GM20000 (cell line): ENCODE measurements at regions not wholly inside any gene's neighbourhood (a gene's known extent, or its start where the extent isn't known, plus 50 kb on each side); places are given as distances from the start of the nearest gene placed in this dataset.

ENCODE experiments used
- DNase-seq: peaks from one replicate; pipeline ENCODE4 v3.0.0; 2012; ENCODE audit warnings: low spot score
- CTCF ChIP-seq: IDR thresholded peaks from 2 replicates; pipeline ENCODE4 v1.5.1; 2012; ENCODE audit warnings: mild to moderate bottlenecking, control low read depth; ENCODE audit errors: extremely low read depth, missing control alignments

DNA sequence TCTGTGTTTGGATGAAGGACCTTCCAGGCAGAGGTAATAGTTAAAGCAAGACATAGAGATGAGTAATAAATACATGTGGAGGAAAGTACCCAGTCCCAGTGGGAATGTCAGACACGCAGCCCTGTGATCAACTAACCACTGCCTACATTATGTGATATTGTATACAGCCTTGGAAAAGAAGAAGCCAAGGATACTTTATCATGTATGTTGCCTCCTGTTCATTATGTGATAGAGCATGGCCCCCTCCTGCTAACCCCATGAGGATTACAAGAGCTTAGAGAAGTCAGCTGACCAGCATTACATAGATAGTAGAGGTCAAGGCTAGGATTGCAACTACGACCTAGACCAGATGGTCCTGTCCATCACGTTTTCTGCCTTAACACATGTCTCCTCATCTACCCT, 497.0 kb upstream of the TNC start:
- DNase-seq = no peak
- no peak for TF ChIP-seq CTCF

DNA sequence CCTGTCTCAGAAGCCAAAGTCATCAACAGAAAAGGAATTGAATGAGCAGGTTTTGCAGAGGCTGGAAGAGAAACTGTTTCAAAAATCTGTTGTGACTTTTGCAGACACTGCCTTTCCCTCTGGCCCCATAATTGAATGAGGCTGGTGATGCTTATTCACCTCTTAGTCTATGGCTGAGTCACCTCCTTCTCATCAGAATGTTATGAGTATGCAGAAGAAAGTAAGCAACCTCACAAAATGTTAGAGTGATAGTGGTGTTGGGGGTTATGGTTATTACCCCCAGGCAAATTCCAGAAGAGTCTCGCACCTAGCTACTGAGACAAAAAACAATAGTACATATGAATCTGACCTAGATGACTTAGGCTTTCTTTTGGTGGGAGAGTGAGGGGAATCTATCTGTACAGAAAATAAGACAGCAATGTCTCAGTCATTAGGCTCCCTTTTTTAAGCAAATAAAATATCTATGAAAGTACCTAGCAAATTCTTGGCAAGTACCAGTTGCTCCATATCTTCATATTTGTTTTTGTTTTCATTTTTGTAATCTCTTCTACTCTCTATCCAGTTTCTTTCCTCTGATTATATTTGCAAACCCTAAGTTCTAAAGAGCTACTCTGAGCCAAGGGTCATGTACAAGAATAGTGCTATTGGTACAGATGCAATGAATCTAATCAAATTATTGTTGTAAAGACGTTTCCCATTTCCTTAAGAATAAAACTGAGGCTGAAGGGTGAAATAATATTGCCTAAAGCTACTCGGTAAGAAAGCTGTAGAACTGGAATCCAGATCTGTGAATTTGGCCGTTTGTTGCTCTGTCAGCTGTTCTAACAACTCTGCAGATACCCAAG, 498.1 kb upstream of the TNC start:
- DNase-seq = no peak
- TF ChIP-seq CTCF = no peak

DNA sequence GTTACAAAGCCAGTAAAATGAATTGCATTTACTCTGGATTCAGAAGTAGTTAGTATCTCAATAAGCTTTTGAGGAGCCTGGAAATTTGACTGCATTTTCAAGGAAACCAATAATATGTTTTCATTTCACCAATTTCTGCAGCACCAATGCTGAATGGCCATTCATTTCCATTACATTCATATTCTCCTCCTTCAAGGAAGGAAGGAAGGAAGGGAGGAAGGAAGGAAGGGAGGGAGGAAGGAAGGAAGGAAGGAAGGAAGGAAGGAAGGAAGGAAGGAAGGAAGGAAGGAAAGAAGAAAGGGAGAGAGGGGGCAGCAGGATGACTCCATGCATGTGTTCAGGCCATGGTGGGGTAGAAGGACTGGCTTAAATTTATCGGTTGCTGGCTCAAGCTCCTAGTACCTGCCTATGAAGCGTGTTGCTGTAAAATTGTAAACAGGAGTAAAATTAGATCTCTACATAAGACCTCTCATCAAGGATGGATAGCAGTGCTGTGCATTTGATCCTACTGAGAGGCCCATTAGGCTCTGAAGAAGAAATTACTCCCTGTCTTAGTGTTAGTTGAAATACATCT, 498.8 kb upstream of the TNC start:
- no peak for TF ChIP-seq CTCF
- DNase-seq = no peak

GRCh38 chr9:115625251-115625650, 507.3 kb upstream of the TNC start:
- no peak for TF ChIP-seq CTCF
- no peak for DNase-seq

GRCh38 chr9:115625954-115626353, 508.0 kb upstream of the TNC start:
- no peak for DNase-seq
- TF ChIP-seq CTCF = no peak

- TF ChIP-seq CTCF = no peak
- no peak for DNase-seq
Measured at GRCh38 chr9:115627511-115627910, 509.6 kb upstream of the TNC start.

DNA sequence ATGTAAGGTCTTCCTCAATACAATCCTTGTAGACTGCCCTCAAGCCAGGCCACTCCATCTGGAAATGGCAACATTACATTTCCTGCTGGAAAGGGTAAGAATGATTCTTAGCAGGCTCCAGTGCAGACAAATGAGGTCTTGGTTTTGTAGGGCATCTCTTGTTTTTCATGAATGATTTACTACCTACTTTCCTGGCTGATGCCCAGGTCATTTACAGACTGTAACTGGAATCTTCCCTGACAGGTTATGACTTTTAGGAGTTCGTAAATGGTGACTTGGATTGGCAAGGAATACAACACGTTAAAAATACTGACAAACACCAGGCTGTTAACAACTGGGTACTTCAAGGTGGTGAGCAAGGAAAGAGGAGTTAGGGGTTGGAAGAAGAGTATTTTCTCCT, 510.5 kb upstream of the TNC start:
- no peak for TF ChIP-seq CTCF
- no peak for DNase-seq
